Left ventricle myocardium inferior (tissue), 1 donor: ENCODE measurements at regions not wholly inside any gene's neighbourhood (a gene's known extent, or its start where the extent isn't known, plus 50 kb on each side); places are given as distances from the start of the nearest gene placed in this dataset.

Experiments
- DNase-seq: peaks from one replicate; pipeline ENCODE4 v3.0.0-alpha.2; 2020
- H3K27ac ChIP-seq: fragments of 200-600 bp; replicated peaks from 2 replicates; pipeline ENCODE4 v1.8.0; 2021
- H3K27me3 ChIP-seq: fragments of 200-600 bp; 2 replicates; pipeline ENCODE4 v1.8.0; 2021; ENCODE audit warnings: low read depth
- H3K36me3 ChIP-seq: fragments of 200-600 bp; 2 replicates; pipeline ENCODE4 v1.8.0; 2021
- H3K4me1 ChIP-seq: fragments of 200-600 bp; 2 replicates; pipeline ENCODE4 v1.8.0; 2021
- H3K4me3 ChIP-seq: fragments of 200-600 bp; 2 replicates; pipeline ENCODE4 v1.8.0; 2021; ENCODE audit warnings: mild to moderate bottlenecking, moderate library complexity
- H3K9me3 ChIP-seq: fragments of 200-600 bp; replicated peaks from 2 replicates; pipeline ENCODE4 v1.8.0; 2021
- intact Hi-C: fragments of 100-400 bp; cut with micrococcal nuclease; formaldehyde crosslinking; loops from one replicate; pipeline ENCODE4 v1.11.0; 2022
- TF ChIP-seq, protein P1 (sequence below): fragments of 200-600 bp; IDR thresholded peaks from 2 replicates; pipeline ENCODE4 v1.8.0; 2021; ENCODE audit warnings: antibody characterized with exemption, mild to moderate bottlenecking, borderline replicate concordance
- donor health status: DM: no; HTN: yes; CAD: no; lungs with severe emphysema.

- H3K27me3 ChIP-seq = no peaks in the 10 kb centered on the region
- no peaks in the 10 kb centered on the region for H3K9me3 ChIP-seq
- no peak overlapping the region for H3K4me3 ChIP-seq
- H3K27ac ChIP-seq = no peak overlapping the region
- TF ChIP-seq, protein P1, sequence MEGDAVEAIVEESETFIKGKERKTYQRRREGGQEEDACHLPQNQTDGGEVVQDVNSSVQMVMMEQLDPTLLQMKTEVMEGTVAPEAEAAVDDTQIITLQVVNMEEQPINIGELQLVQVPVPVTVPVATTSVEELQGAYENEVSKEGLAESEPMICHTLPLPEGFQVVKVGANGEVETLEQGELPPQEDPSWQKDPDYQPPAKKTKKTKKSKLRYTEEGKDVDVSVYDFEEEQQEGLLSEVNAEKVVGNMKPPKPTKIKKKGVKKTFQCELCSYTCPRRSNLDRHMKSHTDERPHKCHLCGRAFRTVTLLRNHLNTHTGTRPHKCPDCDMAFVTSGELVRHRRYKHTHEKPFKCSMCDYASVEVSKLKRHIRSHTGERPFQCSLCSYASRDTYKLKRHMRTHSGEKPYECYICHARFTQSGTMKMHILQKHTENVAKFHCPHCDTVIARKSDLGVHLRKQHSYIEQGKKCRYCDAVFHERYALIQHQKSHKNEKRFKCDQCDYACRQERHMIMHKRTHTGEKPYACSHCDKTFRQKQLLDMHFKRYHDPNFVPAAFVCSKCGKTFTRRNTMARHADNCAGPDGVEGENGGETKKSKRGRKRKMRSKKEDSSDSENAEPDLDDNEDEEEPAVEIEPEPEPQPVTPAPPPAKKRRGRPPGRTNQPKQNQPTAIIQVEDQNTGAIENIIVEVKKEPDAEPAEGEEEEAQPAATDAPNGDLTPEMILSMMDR = no peak
- no peak for DNase-seq
- no peaks in the 10 kb centered on the region for H3K4me1 ChIP-seq
- no peaks in the 10 kb centered on the region for H3K36me3 ChIP-seq
- intact Hi-C loops = no loop called here
Observed at GRCh38 chr11:27806122-27806521, 105.9 kb upstream of the BDNF start.

- Histone ChIP-seq H3K27me3 (no peaks in the 10 kb centered on the region), H3K36me3 (no peaks in the 10 kb centered on the region), H3K4me1 (peaks cover 8% of the 10 kb centered on the region), H3K4me3 (no peak overlapping the region), H3K9me3 (peaks cover 9% of the 10 kb centered on the region), H3K27ac (no peak overlapping the region)
- peak; percentile 33 for DNase-seq
- intact Hi-C loops = no loop called here
- TF ChIP-seq, protein P1 = no peak
Observed at GRCh38 chr11:27795955-27796861, 96.0 kb upstream of the BDNF start.

DNA sequence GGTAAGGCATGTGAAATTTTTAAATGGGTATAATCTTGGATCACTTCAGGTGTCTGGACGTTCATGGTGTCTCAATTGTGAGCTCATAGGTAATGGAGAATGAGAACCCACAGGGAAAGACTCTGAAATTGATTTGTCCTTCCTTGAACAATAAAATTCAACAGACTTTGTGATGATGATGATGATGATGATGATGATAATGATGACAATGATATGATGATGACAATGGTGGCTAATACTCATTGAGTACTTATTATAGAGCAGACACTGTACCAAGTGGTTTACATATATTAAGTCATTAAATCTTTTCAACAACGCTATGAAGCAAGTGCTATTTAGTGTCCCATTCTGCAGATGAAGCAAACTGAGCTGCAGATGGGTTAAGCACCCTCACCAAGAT is 86.6 kb upstream of the BDNF start:
- H3K36me3 ChIP-seq = no peaks in the 10 kb centered on the region
- no peaks in the 10 kb centered on the region for H3K4me1 ChIP-seq
- intact Hi-C loops = no loop called here
- no peaks in the 10 kb centered on the region for H3K27me3 ChIP-seq
- TF ChIP-seq, protein P1 = no peak
- DNase-seq = no peak
- no peak overlapping the region for H3K4me3 ChIP-seq
- H3K27ac ChIP-seq = no peak overlapping the region
- peaks cover 10% of the 10 kb centered on the region for H3K9me3 ChIP-seq

DNA sequence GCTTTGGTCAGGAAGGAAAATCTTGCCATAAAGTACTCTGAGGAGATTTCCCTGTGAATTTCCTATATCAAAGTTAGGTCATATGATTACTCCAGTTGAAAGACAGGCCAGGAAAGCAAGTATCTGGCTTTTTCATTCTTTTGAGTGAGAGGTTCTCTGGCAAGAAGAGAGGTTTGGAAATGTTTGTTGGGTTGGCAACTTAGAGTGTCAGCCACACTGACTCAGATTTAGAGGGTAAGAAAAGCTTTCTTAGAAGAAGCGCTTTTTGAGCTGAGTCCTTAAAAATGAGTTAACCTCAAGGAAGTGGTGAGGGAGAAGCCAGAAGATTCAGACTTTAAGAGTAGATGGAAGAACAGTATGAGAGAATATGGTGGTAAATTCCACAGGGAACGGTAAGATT is 86.1 kb upstream of the BDNF start:
- no peak overlapping the region for H3K4me3 ChIP-seq
- peaks cover 5% of the 10 kb centered on the region for H3K9me3 ChIP-seq
- no peak for DNase-seq
- no peak overlapping the region for H3K27ac ChIP-seq
- no peaks in the 10 kb centered on the region for H3K4me1 ChIP-seq
- TF ChIP-seq, protein P1 = no peak
- no peaks in the 10 kb centered on the region for H3K36me3 ChIP-seq
- intact Hi-C loops = no loop called here
- H3K27me3 ChIP-seq = no peaks in the 10 kb centered on the region

DNA sequence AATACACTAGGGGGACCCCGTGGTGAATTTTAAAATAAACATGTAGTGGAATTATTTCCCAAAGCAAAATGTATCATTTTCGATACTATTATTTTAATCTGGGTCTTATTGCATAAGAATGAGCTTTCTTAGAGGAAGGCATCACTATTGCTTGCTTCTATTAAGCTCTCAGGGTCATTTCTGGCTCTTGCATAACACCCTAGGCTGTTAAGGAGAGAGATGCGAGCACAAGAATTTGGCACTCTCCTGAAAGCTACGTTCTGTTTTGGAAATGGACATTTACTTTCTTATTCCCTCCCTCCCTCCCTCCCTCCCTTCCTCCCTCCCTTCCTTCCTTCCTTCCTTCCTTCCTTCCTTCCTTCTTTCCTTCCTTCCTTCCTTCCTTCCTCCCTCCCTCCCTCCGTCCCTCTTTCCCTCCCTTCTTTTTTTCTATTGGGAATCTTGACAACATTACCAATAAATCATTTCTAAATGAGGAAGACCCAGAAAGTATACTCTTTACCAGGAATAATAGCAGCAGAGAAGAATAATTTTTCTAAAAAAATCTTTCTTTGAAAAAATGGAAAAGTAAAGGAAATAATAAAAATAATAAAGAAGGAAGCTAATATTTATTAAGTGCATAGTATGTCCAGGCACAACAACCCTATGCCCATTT is 83.6 kb upstream of the BDNF start:
- no peak for DNase-seq
- intact Hi-C loops = no loop called here
- Histone ChIP-seq H3K36me3 (no peaks in the 10 kb centered on the region), H3K27ac (no peak overlapping the region), H3K9me3 (no peaks in the 10 kb centered on the region), H3K4me3 (no peak overlapping the region), H3K4me1 (no peaks in the 10 kb centered on the region), H3K27me3 (peaks cover 9% of the 10 kb centered on the region)
- TF ChIP-seq, protein P1 = no peak
